ENCODE measurements at regions not wholly inside any gene's neighbourhood (a gene's known extent, or its start where the extent isn't known, plus 50 kb on each side); places are given as distances from the start of the nearest gene placed in this dataset.

GRCh38 chr1:232470711-232471110 lies 159.2 kb downstream of the SIPA1L2 start:
- WGBS: 83% methylated on average over 1 of the region's 1 CpG
- Histone ChIP-seq H3K9me3 (no peaks in the 10 kb centered on the region), H3K27me3 (no peaks in the 10 kb centered on the region), H3K36me3 (peaks cover 16% of the 10 kb centered on the region), H3K4me1 (peaks cover 4% of the 10 kb centered on the region), H3K4me3 (no peak overlapping the region), H3K27ac (no peak overlapping the region)
- TF ChIP-seq POLR2A (IDR thresholded peaks at IDR 0.05) (no peak), EP300 (IDR thresholded peaks at IDR 0.05) (no peak), POLR2AphosphoS5 (IDR thresholded peaks at IDR 0.05) (no peak), CTCF (IDR thresholded peaks at IDR 0.05) (no peak)
- DNase-seq (ENCODE audit: low spot score in 2 of 2): no peak

- Histone ChIP-seq H3K36me3 (peaks cover 24% of the 10 kb centered on the region), H3K27me3 (no peaks in the 10 kb centered on the region), H3K4me1 (no peaks in the 10 kb centered on the region), H3K27ac (no peak overlapping the region), H3K9me3 (no peaks in the 10 kb centered on the region), H3K4me3 (no peak overlapping the region)
- 91% methylated on average over 3 of the region's 3 CpGs for WGBS
- DNase-seq (ENCODE audit: low spot score in 2 of 2): no peak
- TF ChIP-seq CTCF (IDR thresholded peaks at IDR 0.05) (no peak), EP300 (IDR thresholded peaks at IDR 0.05) (no peak), POLR2A (IDR thresholded peaks at IDR 0.05) (no peak), POLR2AphosphoS5 (IDR thresholded peaks at IDR 0.05) (no peak)
Measured at GRCh38 chr1:232468249-232468648, 161.7 kb downstream of the SIPA1L2 start.

DNA sequence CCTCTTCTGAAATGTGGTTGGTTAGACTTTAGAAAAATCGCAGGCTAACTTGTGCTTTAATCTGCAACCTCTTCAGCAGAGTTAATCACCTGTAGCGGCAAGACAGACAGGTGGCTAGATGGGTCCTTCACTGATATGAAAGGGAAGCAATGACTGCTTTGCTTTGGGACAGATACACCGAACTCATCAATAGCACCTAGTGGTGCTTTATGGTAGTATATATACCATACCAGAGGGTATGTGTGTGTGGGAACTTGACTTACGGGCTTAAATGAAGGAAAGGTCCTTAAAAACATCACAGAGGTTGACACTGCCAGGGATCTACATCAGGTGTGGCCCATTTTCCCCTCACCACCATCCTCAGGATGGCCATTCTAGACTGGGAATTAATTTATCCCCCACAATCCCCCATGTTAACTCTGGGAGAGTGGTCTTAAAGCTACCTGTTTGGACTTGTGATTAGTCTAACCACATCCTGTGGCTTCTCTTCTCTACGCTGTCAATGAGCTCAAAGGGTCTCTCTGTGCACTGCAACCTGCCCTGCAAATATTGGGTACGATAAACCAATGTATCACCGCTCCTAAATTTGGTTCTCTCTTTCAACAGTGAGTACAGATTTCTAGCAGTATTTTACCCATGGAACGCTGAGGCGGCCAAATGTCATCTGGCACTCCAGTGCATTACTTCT lies 162.7 kb downstream of the SIPA1L2 start:
- no peak for TF ChIP-seq EP300 (IDR thresholded peaks at IDR 0.05)
- TF ChIP-seq CTCF (IDR thresholded peaks at IDR 0.05): no peak
- TF ChIP-seq POLR2AphosphoS5 (IDR thresholded peaks at IDR 0.05): no peak
- TF ChIP-seq POLR2A (IDR thresholded peaks at IDR 0.05): no peak
- 96% methylated on average over 9 of the region's 9 CpGs for WGBS
- DNase-seq (ENCODE audit: low spot score in 2 of 2): no peak

GRCh38 chr1:232464325-232464724 lies 165.6 kb downstream of the SIPA1L2 start:
- no peaks in the 10 kb centered on the region for H3K9me3 ChIP-seq
- H3K36me3 ChIP-seq: peaks cover 23% of the 10 kb centered on the region
- DNase-seq (ENCODE audit: low spot score in 2 of 2): no peak
- no peak for TF ChIP-seq CTCF (IDR thresholded peaks at IDR 0.05)
- no peak for TF ChIP-seq POLR2AphosphoS5 (IDR thresholded peaks at IDR 0.05)
- TF ChIP-seq POLR2A (IDR thresholded peaks at IDR 0.05): no peak
- TF ChIP-seq EP300 (IDR thresholded peaks at IDR 0.05): no peak
- H3K4me1 ChIP-seq: no peaks in the 10 kb centered on the region
- H3K27ac ChIP-seq: no peak overlapping the region
- H3K27me3 ChIP-seq: no peaks in the 10 kb centered on the region
- no peak overlapping the region for H3K4me3 ChIP-seq
- 73% methylated on average over 1 of the region's 1 CpG for WGBS

More for the DNA sequence above, 162.7 kb downstream of the SIPA1L2 start:
- H3K27ac ChIP-seq: no peak overlapping the region
- no peak overlapping the region for H3K4me3 ChIP-seq
- no peaks in the 10 kb centered on the region for H3K9me3 ChIP-seq
- H3K36me3 ChIP-seq: peaks cover 24% of the 10 kb centered on the region
- no peaks in the 10 kb centered on the region for H3K4me1 ChIP-seq
- no peaks in the 10 kb centered on the region for H3K27me3 ChIP-seq

- WGBS: 77% methylated on average over 3 of the region's 3 CpGs
- Histone ChIP-seq H3K4me1 (no peaks in the 10 kb centered on the region), H3K27me3 (no peaks in the 10 kb centered on the region), H3K4me3 (no peak overlapping the region), H3K9me3 (no peaks in the 10 kb centered on the region), H3K27ac (no peak overlapping the region), H3K36me3 (peaks cover 18% of the 10 kb centered on the region)
- DNase-seq (ENCODE audit: low spot score in 2 of 2): no peak
- no peak for TF ChIP-seq EP300 (IDR thresholded peaks at IDR 0.05)
- TF ChIP-seq POLR2A (IDR thresholded peaks at IDR 0.05): no peak
- no peak for TF ChIP-seq POLR2AphosphoS5 (IDR thresholded peaks at IDR 0.05)
- TF ChIP-seq CTCF (IDR thresholded peaks at IDR 0.05): no peak
Measured at GRCh38 chr1:232463225-232463624, 166.7 kb downstream of the SIPA1L2 start.
